GM18870 (cell line): ENCODE measurements at regions not wholly inside any gene's neighbourhood (a gene's known extent, or its start where the extent isn't known, plus 50 kb on each side); places are given as distances from the start of the nearest gene placed in this dataset.

Experiments
- ATAC-seq: cut with Tn5 transposase; IDR thresholded peaks from one replicate; pipeline ENCODE4 v1.9.1; 2021; ENCODE audit warnings: moderate library complexity; ENCODE audit not compliant: unreplicated experiment

- ATAC-seq = no peak
Measured at GRCh38 chr11:69545976-69546617, 64.6 kb downstream of the LINC01488 start.

DNA sequence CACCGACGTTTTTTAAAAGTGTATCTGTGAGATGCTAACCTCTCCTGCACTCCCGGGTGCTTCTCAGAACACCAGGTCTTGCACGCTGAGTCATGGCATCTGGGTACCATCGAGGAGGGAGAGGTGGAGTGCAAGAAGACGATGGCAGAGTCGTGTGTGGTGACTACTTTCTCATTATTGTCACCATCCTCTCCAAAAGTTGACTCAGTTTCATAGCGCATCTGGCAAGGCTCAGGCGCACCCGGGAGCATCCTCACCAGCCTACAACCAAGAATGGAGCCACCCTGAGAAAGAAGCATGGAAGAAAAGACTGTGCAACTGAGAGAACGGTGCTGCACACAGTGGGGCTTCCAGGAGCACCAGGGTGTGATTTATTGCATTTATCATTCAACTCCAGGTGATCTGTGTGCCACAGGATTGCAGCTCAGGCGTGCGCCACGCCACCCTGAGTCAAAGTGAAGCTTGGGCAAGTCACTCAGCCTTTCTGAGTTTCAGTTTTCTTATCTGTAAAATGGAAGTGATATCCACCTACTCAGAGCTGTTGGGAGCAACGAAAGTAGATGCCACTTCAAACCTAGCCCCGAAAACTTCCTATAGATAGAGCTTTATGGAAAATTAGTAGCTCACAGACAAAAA, 65.4 kb downstream of the LINC01488 start:
- ATAC-seq = peak; percentile 52

DNA sequence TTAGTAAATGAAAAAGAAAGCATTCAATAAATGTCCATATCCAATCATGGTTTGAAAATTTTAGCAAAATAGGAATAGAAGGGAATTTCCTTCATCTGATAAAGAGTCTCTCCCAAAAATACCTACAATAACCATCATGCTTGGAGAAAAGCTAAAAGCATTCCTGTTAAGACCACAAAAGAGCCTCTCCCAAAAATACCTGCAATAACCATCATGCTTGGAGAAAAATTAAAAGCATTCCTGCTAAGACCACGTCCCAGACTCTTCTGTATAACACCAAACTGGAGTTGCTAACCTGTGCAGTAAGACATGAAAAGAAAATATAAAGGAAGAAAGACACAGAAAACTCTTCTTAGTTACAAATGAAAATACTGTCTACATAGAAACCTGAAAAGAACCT, 69.4 kb downstream of the LINC01488 start:
- no peak for ATAC-seq

GRCh38 chr11:69551963-69552362, 70.5 kb downstream of the LINC01488 start:
- no peak for ATAC-seq

- ATAC-seq = no peak
Measured at GRCh38 chr11:69552951-69553350, 71.5 kb downstream of the LINC01488 start.

DNA sequence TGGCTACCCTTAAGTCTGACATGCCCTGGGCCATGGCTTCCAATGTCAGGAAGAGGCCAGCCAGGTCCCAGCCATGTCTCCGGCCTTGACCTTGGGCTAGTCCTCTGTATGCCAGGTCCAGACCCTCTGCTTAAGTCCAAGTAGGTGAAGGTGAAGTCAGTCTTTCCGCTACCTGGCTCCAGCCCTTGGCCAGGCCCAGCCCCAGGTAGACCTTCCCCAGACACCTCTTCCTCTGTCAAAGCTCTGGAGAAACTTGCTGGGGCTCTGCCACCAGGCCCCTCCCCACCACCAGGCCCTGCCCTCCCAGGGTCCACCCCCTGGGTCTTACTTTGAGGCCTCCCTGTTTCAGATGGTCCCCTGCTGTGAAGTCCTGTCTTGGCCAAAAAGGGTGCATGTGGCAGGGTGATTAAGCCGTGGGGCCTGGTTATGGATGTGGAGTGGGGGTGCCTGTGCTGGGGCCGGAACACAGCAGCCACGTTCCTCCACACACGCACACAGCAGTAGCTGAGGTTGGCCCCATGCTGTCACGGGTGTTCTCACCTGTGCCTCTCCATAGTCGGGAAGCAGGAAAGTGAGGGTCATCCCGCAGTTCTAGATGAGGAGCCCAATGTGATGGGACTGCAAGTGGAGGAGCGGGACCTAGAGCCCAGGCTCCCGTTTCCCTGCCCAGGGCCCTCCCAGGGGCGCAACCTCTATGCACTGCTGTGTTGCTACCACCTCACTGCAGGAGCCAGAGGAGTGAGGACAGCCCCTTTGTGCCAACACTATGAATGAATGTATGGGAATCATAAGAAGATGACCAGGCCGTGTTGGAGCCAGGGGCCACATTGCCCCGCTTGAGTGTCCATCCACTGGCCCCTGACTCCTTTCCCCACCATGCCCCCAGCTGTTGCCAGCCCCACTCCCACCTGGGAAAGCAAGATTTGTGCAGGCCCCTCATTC, 72.2 kb downstream of the LINC01488 start:
- no peak for ATAC-seq

GRCh38 chr11:69554849-69555248, 73.4 kb downstream of the LINC01488 start:
- ATAC-seq = no peak

- ATAC-seq = no peak
Measured at GRCh38 chr11:69557266-69557665, 75.8 kb downstream of the LINC01488 start.

DNA sequence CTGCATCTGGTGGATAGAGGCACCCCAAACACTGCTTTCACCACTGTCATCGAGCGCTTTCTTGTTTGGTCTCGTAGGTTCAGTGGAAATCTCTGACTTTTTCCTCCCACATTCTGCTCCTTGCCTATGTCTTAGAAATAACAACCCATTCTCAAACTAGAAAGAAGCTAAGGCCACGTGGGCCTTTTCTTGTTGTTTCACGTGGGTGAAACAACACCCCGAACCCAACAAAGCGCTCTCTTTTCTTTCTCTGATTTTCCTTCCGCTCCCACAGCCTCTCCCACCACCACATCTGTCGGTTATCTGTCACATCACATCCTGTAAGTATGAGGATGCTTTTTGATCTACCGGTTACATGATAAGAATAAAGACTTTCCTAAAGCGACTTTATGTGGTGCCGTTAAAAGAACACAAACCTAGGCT, 77.1 kb downstream of the LINC01488 start:
- ATAC-seq = no peak

GRCh38 chr11:69559181-69559580, 77.7 kb downstream of the LINC01488 start:
- no peak for ATAC-seq

GRCh38 chr11:69560141-69560790, 78.8 kb downstream of the LINC01488 start:
- no peak for ATAC-seq

- no peak for ATAC-seq
Measured at GRCh38 chr11:69562302-69562701, 78.7 kb upstream of the CCND1 start.

DNA sequence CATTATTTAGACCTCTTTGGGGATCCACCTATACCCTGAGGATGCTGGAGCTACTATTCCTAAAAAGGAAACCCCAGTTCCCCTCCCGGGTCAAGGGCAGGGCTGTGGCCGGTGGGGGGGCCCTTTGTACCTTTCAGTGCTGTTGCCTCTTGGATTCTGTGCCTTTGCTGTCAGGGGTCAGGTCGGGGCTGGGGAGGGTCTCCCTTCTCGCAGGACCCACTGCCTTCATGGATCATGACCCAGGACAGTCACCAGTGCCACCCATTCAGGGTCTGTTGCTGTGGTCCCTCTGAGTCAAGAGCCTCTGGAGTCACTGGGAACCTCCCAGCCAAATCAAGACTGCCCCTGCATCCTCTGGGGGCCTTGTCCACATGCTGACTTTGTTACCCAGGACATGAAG, 78.1 kb upstream of the CCND1 start:
- ATAC-seq = no peak

- no peak for ATAC-seq
Measured at GRCh38 chr11:69563306-69563705, 77.7 kb upstream of the CCND1 start.

DNA sequence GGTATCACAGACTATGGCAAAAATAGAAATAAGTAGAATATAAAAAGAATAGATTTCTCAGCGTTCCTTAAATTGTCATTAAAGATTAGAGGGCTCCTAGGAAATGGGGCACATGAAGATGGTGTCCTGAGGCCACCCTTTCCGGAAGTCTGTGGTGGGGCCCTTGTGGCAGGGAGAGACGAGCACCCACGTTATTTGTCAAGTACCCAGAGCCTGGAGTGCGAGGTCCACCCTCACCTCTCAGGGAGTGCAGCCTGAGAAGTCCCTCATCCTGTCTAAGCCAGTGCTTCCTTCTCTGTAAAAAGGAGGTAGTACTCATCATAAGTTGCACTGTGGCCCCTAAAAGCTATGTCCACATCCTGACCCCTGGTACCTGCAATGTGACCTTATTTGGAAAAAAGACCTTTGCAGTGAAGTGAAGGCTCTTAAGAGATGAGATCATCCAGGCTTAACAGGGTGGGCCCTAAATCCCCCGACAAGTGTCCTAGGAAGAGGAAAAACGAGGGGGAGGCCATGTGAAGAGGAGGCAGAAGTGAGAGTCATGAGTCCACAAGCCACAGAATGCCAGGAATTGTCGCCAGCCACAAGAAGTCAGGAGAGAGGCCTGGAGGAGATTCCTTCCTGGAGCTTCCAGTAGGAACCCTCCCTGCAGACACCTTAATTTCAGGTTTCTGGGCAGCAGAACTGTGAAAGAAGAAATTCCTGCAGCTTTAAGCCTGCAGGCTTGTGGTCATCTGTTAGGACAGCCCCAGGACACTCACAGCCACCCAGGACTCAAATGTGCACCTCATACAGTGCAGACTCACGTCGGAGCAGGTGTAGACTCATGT, 76.8 kb upstream of the CCND1 start:
- no peak for ATAC-seq

- no peak for ATAC-seq
Measured at GRCh38 chr11:69566001-69566400, 75.0 kb upstream of the CCND1 start.

- ATAC-seq = no peak
Measured at GRCh38 chr11:69567951-69568808, 72.8 kb upstream of the CCND1 start.

- ATAC-seq = no peak
Measured at GRCh38 chr11:69568809-69569097, 72.2 kb upstream of the CCND1 start.

DNA sequence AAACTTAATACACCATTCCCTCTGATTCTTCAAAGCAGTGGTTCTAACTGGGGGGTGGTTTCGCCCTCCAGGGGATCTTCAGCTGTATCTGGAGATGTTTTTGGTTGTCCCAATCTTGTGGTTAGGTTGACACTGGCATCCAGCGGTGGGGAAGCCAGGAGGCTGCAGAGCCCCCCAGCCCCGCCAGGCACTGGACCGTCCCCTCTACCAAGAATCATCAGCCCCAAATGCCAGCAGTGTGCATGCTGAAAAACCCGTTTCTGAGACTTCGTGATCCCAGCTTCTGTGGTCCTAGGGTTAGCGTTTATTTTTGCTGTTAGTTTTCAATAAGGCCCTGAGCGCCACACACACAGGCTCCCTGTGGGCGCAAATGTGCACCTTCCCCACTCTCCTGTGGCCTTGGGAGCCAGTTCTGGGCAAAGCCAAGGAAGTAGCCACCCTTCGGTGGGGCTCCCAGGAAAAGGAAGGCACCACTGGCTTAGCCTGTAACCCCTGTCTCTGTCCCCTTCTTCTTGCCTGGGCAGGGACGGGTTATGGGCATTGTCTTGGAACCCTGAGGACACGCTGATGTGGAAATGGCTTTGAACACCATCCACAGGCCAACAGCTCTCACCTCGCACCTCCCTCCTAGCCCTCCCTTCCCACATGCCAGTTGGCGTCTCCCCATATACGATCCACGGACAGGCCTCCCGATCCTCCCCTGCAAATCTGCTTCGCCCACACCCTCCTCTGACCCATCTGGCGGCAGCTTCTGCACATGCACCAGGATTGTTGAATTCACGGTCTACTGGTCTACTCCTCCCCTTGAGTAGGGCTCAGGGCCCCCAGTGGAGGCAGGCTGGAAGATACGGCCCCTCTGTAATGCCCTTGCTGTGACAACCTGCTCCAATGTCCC, 71.4 kb upstream of the CCND1 start:
- no peak for ATAC-seq
